WTC11 (cell line): ENCODE measurements at regions not wholly inside any gene's neighbourhood (a gene's known extent, or its start where the extent isn't known, plus 50 kb on each side); places are given as distances from the start of the nearest gene placed in this dataset.

Source experiments
- ATF1 ChIP-seq: sonication (generic); formaldehyde crosslinking; IDR thresholded peaks from 2 replicates; pipeline ENCODE4 v1.8.1; 2023; ENCODE audit warnings: mild to moderate bottlenecking, moderate library complexity, missing genetic modification reagents
- ATF2 ChIP-seq: sonication (generic); formaldehyde crosslinking; IDR thresholded peaks from 2 replicates; pipeline ENCODE4 v1.8.1; 2022; ENCODE audit warnings: low read depth, missing genetic modification reagents, borderline replicate concordance
- ZNF281 ChIP-seq: sonication (generic); formaldehyde crosslinking; IDR thresholded peaks from 2 replicates; pipeline ENCODE4 v1.8.0; 2023; ENCODE audit warnings: mild to moderate bottlenecking, missing genetic modification reagents
- TF ChIP-seq, protein P1 (sequence below): sonication (generic); formaldehyde crosslinking; IDR thresholded peaks from 2 replicates; pipeline ENCODE4 v1.8.1; 2023; ENCODE audit warnings: mild to moderate bottlenecking, missing genetic modification reagents

DNA sequence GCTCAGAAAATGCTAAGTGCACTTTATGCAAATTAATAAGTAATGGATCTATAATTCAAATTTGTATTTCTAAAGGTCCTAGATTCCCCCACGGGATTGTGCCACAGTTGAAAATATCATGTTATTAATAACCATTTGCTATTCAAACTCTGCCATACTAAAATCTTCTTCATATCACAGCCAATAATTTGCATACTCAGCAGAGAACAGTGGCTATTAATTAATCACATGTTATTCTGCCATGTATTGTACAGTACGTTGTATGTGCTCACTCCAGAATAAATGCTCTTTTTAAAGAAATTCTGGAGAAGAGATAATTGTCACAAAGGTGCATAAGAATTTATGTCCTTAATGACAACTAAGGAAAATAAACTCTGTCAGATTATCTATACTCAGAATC, 184.9 kb upstream of the LUZP2 start:
- TF ChIP-seq, protein P1, sequence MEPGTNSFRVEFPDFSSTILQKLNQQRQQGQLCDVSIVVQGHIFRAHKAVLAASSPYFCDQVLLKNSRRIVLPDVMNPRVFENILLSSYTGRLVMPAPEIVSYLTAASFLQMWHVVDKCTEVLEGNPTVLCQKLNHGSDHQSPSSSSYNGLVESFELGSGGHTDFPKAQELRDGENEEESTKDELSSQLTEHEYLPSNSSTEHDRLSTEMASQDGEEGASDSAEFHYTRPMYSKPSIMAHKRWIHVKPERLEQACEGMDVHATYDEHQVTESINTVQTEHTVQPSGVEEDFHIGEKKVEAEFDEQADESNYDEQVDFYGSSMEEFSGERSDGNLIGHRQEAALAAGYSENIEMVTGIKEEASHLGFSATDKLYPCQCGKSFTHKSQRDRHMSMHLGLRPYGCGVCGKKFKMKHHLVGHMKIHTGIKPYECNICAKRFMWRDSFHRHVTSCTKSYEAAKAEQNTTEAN (CRISPR knock-in tag), result no peak
- TF ChIP-seq ZNF281 (no peak), ATF2 (no peak), ATF1 (no peak)
